Epithelial cell of proximal tubule (primary cell): ENCODE measurements at regions not wholly inside any gene's neighbourhood (a gene's known extent, or its start where the extent isn't known, plus 50 kb on each side); places are given as distances from the start of the nearest gene placed in this dataset.

Source experiments
- DNase-seq: peaks from one replicate; pipeline ENCODE4 v3.0.0-alpha.2; 2011; ENCODE audit warnings: low read depth
- H3K4me3 ChIP-seq: 2 replicates; pipeline ENCODE4 v1.5.1; 2011; ENCODE audit warnings: low read depth, mild to moderate bottlenecking, low read length
- TF ChIP-seq, protein P1 (sequence below): conservative IDR thresholded peaks from 2 replicates; pipeline ENCODE4 v1.5.1; 2012; ENCODE audit warnings: low read depth, mild to moderate bottlenecking, low read length

DNA sequence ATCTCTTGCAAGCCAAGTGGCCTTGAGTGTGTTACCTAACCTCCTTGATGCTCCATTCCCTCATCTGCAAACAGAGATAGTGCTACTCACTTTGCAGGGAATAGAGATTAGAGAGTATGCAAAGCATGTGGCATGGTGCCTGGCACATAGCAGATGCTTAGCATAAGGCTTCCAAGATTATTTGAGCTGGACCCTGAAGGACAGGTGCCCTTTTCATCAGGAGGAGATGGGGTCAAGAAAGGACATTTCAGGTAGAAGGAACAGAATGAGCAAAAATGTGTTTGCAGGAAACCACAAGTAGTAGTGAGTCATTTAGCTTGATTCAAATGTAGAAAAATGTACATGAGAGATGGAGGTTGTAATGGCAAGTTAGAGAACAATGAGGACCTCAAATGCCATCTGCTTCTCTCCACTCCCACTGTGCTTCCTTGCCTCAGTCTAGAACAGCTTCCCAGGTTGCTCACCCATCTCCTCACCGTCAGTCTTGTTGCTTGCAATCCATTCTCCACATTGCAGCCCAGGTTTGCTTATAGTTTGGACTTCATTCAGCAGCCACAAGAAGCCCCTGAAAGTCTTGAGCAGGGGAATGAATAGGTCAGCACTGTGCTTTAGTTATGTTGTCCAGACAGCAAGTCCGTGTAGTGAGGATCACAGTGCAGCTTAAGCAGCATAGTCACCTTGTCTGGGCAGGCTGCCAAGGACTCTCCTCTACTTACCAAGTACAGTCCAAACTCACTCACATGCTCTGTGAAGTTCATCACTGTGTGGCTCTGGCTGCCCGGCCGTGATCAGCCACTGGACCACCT lies 536.3 kb upstream of the CCDC196 start:
- peak; percentile 82 for DNase-seq
- TF ChIP-seq, protein P1, sequence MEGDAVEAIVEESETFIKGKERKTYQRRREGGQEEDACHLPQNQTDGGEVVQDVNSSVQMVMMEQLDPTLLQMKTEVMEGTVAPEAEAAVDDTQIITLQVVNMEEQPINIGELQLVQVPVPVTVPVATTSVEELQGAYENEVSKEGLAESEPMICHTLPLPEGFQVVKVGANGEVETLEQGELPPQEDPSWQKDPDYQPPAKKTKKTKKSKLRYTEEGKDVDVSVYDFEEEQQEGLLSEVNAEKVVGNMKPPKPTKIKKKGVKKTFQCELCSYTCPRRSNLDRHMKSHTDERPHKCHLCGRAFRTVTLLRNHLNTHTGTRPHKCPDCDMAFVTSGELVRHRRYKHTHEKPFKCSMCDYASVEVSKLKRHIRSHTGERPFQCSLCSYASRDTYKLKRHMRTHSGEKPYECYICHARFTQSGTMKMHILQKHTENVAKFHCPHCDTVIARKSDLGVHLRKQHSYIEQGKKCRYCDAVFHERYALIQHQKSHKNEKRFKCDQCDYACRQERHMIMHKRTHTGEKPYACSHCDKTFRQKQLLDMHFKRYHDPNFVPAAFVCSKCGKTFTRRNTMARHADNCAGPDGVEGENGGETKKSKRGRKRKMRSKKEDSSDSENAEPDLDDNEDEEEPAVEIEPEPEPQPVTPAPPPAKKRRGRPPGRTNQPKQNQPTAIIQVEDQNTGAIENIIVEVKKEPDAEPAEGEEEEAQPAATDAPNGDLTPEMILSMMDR: no peak
- no peak overlapping the region for H3K4me3 ChIP-seq

GRCh38 chr14:65954942-65955341 lies 531.2 kb upstream of the CCDC196 start:
- H3K4me3 ChIP-seq: no peak overlapping the region
- TF ChIP-seq, protein P1: no peak
- DNase-seq: no peak

DNA sequence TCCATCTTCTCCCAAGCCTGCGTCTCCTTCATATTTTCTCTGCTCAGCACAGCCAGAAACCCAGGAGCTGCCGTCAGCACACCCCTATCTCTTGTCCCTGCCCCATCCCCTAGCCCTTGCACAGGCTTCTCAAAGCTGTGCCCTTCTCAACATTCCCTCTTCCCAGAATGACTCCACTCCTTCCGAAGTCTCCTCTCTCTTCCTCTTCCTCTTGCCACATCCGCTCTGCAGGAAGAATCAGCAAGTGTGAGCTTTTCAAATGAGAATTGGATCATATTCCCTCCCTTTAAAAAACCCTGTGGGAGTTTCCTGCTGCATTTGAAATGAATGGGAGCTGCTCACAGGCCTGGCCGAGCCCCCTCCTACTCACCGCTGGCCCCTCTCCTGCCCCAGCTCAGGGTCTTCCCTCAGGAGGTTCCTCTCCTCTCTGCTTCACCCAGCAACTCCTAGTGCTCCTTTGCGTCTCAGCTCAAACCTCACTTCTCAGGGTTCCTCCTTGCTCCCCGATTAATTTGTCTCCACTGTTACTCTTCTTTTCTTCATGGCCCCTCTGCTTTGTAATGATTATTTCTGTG lies 528.5 kb upstream of the CCDC196 start:
- no peak overlapping the region for H3K4me3 ChIP-seq
- TF ChIP-seq, protein P1: no peak
- no peak for DNase-seq

GRCh38 chr14:65958664-65959562 lies 527.3 kb upstream of the CCDC196 start:
- TF ChIP-seq, protein P1: peak; percentile 53
- no peak for DNase-seq
- no peak overlapping the region for H3K4me3 ChIP-seq

DNA sequence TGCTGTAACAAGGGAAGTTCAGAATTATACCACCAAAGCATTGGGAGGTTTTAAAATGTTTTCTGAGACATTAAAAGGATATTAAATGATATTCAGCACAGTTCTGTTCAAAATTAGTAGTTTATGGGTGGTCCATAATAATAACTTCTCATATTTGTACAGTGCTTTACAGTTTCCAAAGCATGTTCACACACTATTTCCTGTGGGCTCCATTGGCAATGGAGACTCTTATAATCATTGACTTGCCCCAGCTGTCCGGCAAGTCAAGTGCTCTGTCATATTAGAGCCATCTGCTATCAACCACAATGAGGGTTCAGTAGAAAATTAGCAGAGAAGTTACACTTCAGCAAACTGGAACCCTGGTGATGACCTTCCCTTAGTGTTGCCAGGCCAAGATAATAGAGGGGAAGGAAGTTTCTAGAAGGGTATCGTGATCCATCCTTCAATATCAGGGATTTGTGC lies 526.6 kb upstream of the CCDC196 start:
- TF ChIP-seq, protein P1: no peak
- DNase-seq: no peak
- H3K4me3 ChIP-seq: no peak overlapping the region

- TF ChIP-seq, protein P1: peak; percentile 83
- no peak overlapping the region for H3K4me3 ChIP-seq
- no peak for DNase-seq
Observed at GRCh38 chr14:65961004-65961403, 525.2 kb upstream of the CCDC196 start.
